HEK293T (cell line): ENCODE measurements at regions not wholly inside any gene's neighbourhood (a gene's known extent, or its start where the extent isn't known, plus 50 kb on each side); places are given as distances from the start of the nearest gene placed in this dataset.

Experiments
- CTCF ChIA-PET: fragments of 350-600 bp; formaldehyde crosslinking; extraction: SDS; loops from one replicate; lab custom pipeline; 2021; ENCODE audit warnings: antibody characterized with exemption, inconsistent platforms; lab: Yijun Ruan, JAX
- POLR2A ChIA-PET: fragments of 350-600 bp; formaldehyde crosslinking; extraction: SDS; loops from one replicate; lab custom pipeline; 2020; ENCODE audit warnings: antibody characterized with exemption, inconsistent platforms; lab: Yijun Ruan, JAX
- DNase-seq: peaks from one replicate; pipeline ENCODE4 v3.0.0; 2012; ENCODE audit warnings: mixed read lengths; ENCODE audit errors: extremely low spot score
- ARNT ChIP-seq: fragments of 450-650 bp; IDR thresholded peaks from 2 replicates; pipeline ENCODE4 v1.6.1; 2017; ENCODE audit warnings: mild to moderate bottlenecking
- BHLHE40 ChIP-seq: fragments of 450-650 bp; IDR thresholded peaks from 2 replicates; pipeline ENCODE4 v1.6.1; 2016; ENCODE audit warnings: mild to moderate bottlenecking, moderate library complexity, borderline replicate concordance
- CTBP1 ChIP-seq: fragments of 450-650 bp; IDR thresholded peaks from 2 replicates; pipeline ENCODE4 v1.6.1; 2016; ENCODE audit warnings: borderline replicate concordance
- ELF4 ChIP-seq: fragments of 450-650 bp; IDR thresholded peaks from 2 replicates; pipeline ENCODE4 v1.6.1; 2017; ENCODE audit warnings: antibody characterized with exemption
- FOXA1 ChIP-seq: fragments of 450-650 bp; IDR thresholded peaks from 2 replicates; pipeline ENCODE4 v1.6.1; 2016; ENCODE audit warnings: mild to moderate bottlenecking
- FOXK2 ChIP-seq: fragments of 450-650 bp; IDR thresholded peaks from 2 replicates; pipeline ENCODE4 v1.6.1; 2016; ENCODE audit warnings: mild to moderate bottlenecking
- FOXM1 ChIP-seq: fragments of 450-650 bp; IDR thresholded peaks from 2 replicates; pipeline ENCODE4 v1.6.1; 2017; ENCODE audit warnings: mild to moderate bottlenecking, borderline replicate concordance
- HDGF ChIP-seq: fragments of 450-650 bp; IDR thresholded peaks from 2 replicates; pipeline ENCODE4 v1.6.1; 2017; ENCODE audit warnings: antibody characterized with exemption, borderline replicate concordance
- L3MBTL2 ChIP-seq: fragments of 450-650 bp; conservative IDR thresholded peaks from 2 replicates; pipeline ENCODE4 v1.6.1; 2016; ENCODE audit warnings: mild to moderate bottlenecking
- LEF1 ChIP-seq: fragments of 450-650 bp; IDR thresholded peaks from 2 replicates; pipeline ENCODE4 v1.6.1; 2017; ENCODE audit warnings: mild to moderate bottlenecking, borderline replicate concordance
- NFRKB ChIP-seq: fragments of 450-650 bp; IDR thresholded peaks from 2 replicates; pipeline ENCODE4 v1.6.1; 2016; ENCODE audit warnings: mild to moderate bottlenecking, moderate library complexity
- SP1 ChIP-seq: fragments of 450-650 bp; IDR thresholded peaks from 2 replicates; pipeline ENCODE4 v1.6.1; 2017
- SUZ12 ChIP-seq: fragments of 450-650 bp; IDR thresholded peaks from 2 replicates; pipeline ENCODE4 v1.6.1; 2016; ENCODE audit warnings: mild to moderate bottlenecking
- TARDBP ChIP-seq: fragments of 450-650 bp; IDR thresholded peaks from 2 replicates; pipeline ENCODE4 v1.6.1; 2016
- ZNF384 ChIP-seq: fragments of 450-650 bp; IDR thresholded peaks from 2 replicates; pipeline ENCODE4 v1.6.1; 2016
- TF ChIP-seq, protein P1 (sequence below): fragments of 450-650 bp; IDR thresholded peaks from 2 replicates; pipeline ENCODE4 v1.6.1; 2016

DNA sequence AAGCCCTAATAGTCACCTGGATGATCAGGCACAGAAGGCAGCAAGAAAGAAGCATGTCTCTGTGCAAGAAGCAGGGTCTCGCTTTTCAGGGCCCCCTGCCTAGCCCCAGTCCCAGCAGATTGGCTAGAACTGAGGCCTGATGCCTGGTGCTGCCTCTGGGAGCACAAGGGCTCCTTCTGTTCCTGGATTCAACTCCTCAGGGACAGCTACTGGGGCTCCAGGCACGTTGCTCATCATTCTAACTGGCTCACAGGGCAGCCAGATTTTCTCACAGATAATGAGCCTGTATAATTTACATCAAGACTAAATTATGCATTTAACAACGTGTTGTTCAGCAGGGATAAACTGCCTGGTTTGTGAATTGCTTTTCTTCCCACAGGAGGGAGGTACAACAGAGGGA, 106.5 kb upstream of the PLXNC1 start:
- CTCF ChIA-PET, result no interaction called here
- DNase-seq, result no peak
- TF ChIP-seq FOXM1 (no peak), SP1 (no peak), LEF1 (no peak), L3MBTL2 (no peak), SUZ12 (no peak), TARDBP (no peak), FOXA1 (no peak), HDGF (no peak), ZNF384 (no peak), FOXK2 (no peak), ARNT (no peak), CTBP1 (no peak), BHLHE40 (no peak), NFRKB (no peak), ELF4 (no peak)
- TF ChIP-seq, protein P1, sequence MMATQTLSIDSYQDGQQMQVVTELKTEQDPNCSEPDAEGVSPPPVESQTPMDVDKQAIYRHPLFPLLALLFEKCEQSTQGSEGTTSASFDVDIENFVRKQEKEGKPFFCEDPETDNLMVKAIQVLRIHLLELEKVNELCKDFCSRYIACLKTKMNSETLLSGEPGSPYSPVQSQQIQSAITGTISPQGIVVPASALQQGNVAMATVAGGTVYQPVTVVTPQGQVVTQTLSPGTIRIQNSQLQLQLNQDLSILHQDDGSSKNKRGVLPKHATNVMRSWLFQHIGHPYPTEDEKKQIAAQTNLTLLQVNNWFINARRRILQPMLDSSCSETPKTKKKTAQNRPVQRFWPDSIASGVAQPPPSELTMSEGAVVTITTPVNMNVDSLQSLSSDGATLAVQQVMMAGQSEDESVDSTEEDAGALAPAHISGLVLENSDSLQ, result no peak
- POLR2A ChIA-PET, result no interaction called here

DNA sequence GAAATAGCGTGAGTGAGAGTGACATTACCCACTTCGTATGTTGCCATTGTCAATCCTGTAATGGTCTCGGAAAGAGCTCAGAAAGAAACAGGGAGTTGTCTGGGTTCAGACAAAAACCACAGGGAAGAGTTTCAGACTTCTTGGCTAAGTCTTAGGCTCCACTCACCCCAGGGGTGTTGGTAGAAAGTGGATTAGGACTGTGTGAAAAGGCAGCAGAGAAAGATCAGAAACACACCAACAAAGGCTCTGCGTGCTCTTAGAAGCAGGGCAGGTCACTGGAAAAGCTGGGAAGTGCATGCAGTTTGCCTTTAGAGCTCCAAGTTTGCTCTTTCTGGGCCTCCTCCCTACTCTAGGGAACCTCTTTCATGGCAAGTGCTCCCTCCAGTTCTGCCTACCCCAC, 106.1 kb upstream of the PLXNC1 start:
- CTCF ChIA-PET, result no interaction called here
- DNase-seq, result no peak
- POLR2A ChIA-PET, result no interaction called here
- TF ChIP-seq FOXM1 (no peak), ZNF384 (no peak), FOXA1 (no peak), BHLHE40 (no peak)

DNA sequence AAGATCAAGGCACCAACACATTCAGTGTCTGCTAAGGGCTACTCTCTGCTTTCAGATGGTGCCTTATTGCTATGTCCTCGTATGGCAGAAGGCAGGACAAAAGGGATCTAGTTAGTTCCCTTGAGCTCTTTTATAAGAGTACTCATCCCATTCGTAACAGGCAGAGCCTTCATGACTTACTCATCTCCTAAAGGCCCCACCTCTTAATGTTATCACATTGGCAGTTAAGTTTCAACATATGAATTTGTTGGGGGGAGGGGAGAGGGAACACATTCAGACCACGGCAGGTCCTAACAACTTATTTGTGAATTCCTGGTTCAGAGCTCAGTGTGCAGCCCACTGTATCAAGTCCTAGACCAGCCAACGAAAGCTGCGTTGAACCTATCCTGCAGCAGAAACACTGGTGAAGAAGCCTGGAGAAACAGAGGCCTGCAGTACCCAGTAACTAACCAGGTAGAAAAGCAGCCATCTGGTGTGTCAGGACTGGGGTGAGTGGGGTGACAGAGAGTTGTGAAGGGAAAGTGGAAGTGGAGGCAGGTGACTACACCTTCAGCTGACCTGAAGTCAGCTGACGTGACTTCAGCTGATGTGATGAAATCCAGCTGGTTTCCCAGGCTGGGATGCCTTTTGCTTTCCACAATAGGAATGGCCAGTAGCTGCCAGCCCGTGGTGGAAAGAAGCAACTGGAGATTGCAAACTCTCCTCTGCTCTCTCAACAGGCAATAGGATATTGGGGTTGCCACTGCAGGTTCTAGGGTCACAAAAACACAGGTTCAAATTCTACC, 101.6 kb upstream of the PLXNC1 start:
- no peak for DNase-seq
- ChIA-PET CTCF (no interaction called here), POLR2A (no interaction called here)
- no peak for TF ChIP-seq SP1
- no peak for TF ChIP-seq SUZ12
- TF ChIP-seq FOXM1, result no peak
- no peak for TF ChIP-seq HDGF
- TF ChIP-seq, protein P1, result no peak
- no peak for TF ChIP-seq NFRKB
- TF ChIP-seq FOXK2, result no peak
- TF ChIP-seq FOXA1, result no peak
- TF ChIP-seq LEF1, result no peak
- TF ChIP-seq ELF4, result no peak
- TF ChIP-seq ZNF384, result no peak
- no peak for TF ChIP-seq CTBP1
- TF ChIP-seq ARNT, result no peak
- TF ChIP-seq TARDBP, result no peak
- no peak for TF ChIP-seq L3MBTL2
- TF ChIP-seq BHLHE40, result no peak

DNA sequence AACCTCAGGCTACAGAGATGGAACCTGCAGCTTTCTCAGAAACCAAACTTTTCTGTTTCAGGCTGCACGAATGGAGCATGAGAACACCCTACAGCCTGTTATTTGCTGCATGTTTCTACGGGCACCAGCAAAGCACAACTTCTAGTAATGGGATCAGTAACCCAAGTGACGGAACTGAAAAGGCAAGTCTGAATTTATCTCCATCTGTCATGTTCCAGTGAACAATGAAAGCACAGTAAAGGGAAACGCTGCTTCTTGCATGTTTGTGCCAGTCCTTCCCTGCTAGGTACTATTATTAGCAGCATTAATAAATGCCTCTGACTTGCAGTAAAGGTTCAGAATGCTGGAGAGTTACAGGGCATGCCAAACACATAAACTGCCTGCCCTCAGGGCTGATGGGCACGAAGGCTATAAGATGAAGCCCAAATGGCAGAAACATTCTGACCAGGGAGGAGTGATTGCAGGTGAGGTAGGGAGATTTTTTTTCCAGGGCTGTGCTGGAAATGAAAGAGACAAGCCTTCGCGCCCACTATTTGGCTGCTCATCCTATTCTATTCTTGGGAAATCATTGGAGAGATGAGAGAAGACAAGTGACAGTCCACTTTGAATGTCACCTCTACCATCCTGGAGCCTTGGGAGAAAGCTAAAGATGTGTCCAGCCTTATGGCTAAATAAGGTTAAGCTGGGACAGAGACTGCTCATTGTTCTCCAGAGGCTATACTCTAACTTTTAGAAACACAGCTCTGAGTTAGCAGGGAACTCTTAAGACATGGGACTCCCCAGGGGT, 100.4 kb upstream of the PLXNC1 start:
- POLR2A ChIA-PET, result no interaction called here
- DNase-seq, result no peak
- CTCF ChIA-PET, result no interaction called here
- no peak for TF ChIP-seq FOXA1
- TF ChIP-seq FOXM1, result no peak
- no peak for TF ChIP-seq LEF1
- TF ChIP-seq, protein P1, result no peak
- no peak for TF ChIP-seq NFRKB
- no peak for TF ChIP-seq BHLHE40

DNA sequence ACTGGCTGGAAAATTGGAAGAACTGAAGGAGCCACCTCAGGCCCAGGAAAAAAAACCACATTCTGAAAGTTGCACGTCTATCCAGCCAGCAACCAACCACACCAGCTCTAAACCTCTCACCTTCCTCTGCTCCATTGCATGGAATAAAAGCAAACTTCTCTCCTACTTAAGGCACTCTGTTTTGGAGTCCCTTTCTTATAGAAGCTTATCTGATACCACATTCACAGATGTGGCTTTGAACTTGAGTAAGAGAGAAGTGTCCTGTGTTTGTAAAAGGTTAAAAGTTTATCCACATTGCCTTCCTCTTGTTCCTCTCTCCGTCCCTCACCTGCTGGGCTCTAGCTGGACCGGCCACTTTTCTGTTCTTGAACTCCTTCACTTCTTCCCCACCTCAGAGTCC, 99.6 kb upstream of the PLXNC1 start:
- no peak for TF ChIP-seq L3MBTL2
- TF ChIP-seq ELF4, result no peak
- TF ChIP-seq TARDBP, result no peak
- TF ChIP-seq FOXK2, result no peak
- no peak for TF ChIP-seq ARNT
- TF ChIP-seq ZNF384, result no peak
- TF ChIP-seq FOXA1, result no peak
- no peak for TF ChIP-seq CTBP1
- no peak for TF ChIP-seq NFRKB
- TF ChIP-seq SUZ12, result no peak
- no peak for TF ChIP-seq LEF1
- no peak for TF ChIP-seq BHLHE40
- TF ChIP-seq, protein P1, result no peak
- no peak for TF ChIP-seq SP1
- no peak for TF ChIP-seq HDGF
- DNase-seq, result no peak
- ChIA-PET POLR2A (no interaction called here), CTCF (no interaction called here)
